GM23338 (cell line): ENCODE measurements at regions not wholly inside any gene's neighbourhood (a gene's known extent, or its start where the extent isn't known, plus 50 kb on each side); places are given as distances from the start of the nearest gene placed in this dataset.
"Not testable (repeated sequence)": the region's sequence is repeated elsewhere in the genome, so short reads cannot be mapped to it uniquely, and the experiment has no call there.

Experiments
- ATAC-seq: fragments of 200-7000 bp; cut with Tn5 transposase; 3 replicates; pipeline ENCODE4 v1.9.1; 2020
- DNase-seq: peaks from one replicate; pipeline ENCODE4 v3.0.0-alpha.2; 2015; ENCODE audit warnings: low spot score
- H2AFZ ChIP-seq: fragments of 200-600 bp; sonication (generic); 2 replicates; pipeline ENCODE4 v1.8.0; 2016; ENCODE audit warnings: antibody characterized with exemption, mild to moderate bottlenecking, moderate library complexity
- H3F3A ChIP-seq: fragments of 200-600 bp; sonication (generic); replicated peaks from 2 replicates; pipeline ENCODE4 v1.8.0; 2017; ENCODE audit warnings: antibody characterized with exemption, mixed run types, low read depth
- H3K27ac ChIP-seq: fragments of 200-600 bp; sonication (generic); 2 replicates; pipeline ENCODE4 v1.6.1; 2016; ENCODE audit warnings: low read depth
- H3K27me3 ChIP-seq: fragments of 200-600 bp; sonication (generic); 2 replicates; pipeline ENCODE4 v1.8.0; 2016; ENCODE audit warnings: mild to moderate bottlenecking, mixed run types, moderate library complexity; ENCODE audit not compliant: insufficient read depth
- H3K36me3 ChIP-seq: fragments of 200-600 bp; sonication (generic); 2 replicates; pipeline ENCODE4 v1.8.0; 2016; ENCODE audit warnings: mild to moderate bottlenecking; ENCODE audit not compliant: insufficient read depth
- H3K4me1 ChIP-seq: fragments of 200-600 bp; sonication (generic); 2 replicates; pipeline ENCODE4 v1.8.0; 2016; ENCODE audit warnings: mild to moderate bottlenecking, moderate library complexity; ENCODE audit not compliant: insufficient read depth
- H3K4me2 ChIP-seq: fragments of 200-600 bp; sonication (generic); 2 replicates; pipeline ENCODE4 v1.7.1; 2017; ENCODE audit warnings: mixed run types
- H3K4me3 ChIP-seq: fragments of 200-600 bp; sonication (generic); 2 replicates; pipeline ENCODE4 v1.6.1; 2016; ENCODE audit warnings: mixed run types
- H3K79me2 ChIP-seq: fragments of 200-600 bp; sonication (generic); replicated peaks from 2 replicates; pipeline ENCODE4 v1.8.0; 2017; ENCODE audit warnings: mild to moderate bottlenecking; ENCODE audit not compliant: insufficient read depth
- H3K9me2 ChIP-seq: fragments of 200-600 bp; sonication (generic); 2 replicates; pipeline ENCODE4 v1.8.0; 2017; ENCODE audit not compliant: insufficient read depth
- H4K20me1 ChIP-seq: fragments of 200-600 bp; sonication (generic); replicated peaks from 2 replicates; pipeline ENCODE4 v1.8.0; 2017; ENCODE audit warnings: mild to moderate bottlenecking; ENCODE audit not compliant: insufficient read depth
- H3K27ac Mint-ChIP-seq: 2 replicates; pipeline ENCODE4 v1.8.0; 2020; ENCODE audit warnings: inconsistent platforms, mild to moderate bottlenecking, moderate library complexity, mixed read lengths
- H3K27me3 Mint-ChIP-seq: 3 replicates; pipeline ENCODE4 v1.8.0; 2022; ENCODE audit warnings: low read depth, mild to moderate bottlenecking, moderate library complexity, mixed read lengths, inconsistent platforms; ENCODE audit not compliant: insufficient read depth, poor library complexity
- H3K36me3 Mint-ChIP-seq: 3 replicates; pipeline ENCODE4 v1.8.0; 2021; ENCODE audit warnings: low read depth, mild to moderate bottlenecking, inconsistent platforms, moderate library complexity, mixed read lengths
- H3K4me1 Mint-ChIP-seq: 3 replicates; pipeline ENCODE4 v1.8.0; 2020; ENCODE audit warnings: mild to moderate bottlenecking, inconsistent platforms, mixed read lengths
- H3K4me3 Mint-ChIP-seq: 3 replicates; pipeline ENCODE4 v1.8.0; 2021; ENCODE audit warnings: moderate library complexity, mild to moderate bottlenecking, inconsistent platforms, mixed read lengths
- H3K9me3 Mint-ChIP-seq: 3 replicates; pipeline ENCODE4 v1.8.0; 2020; ENCODE audit warnings: moderate library complexity, mild to moderate bottlenecking, inconsistent platforms, mixed read lengths
- CREB1 ChIP-seq: fragments of 250-450 bp; sonication (Bioruptor Pico); IDR thresholded peaks from 2 replicates; pipeline ENCODE4 v1.5.0; 2020; ENCODE audit warnings: low read depth, mild to moderate bottlenecking, moderate library complexity
- EZH2phosphoT487 ChIP-seq: fragments of 200-600 bp; sonication (generic); IDR thresholded peaks from one replicate; pipeline ENCODE4 v1.8.1; 2018; ENCODE audit warnings: antibody characterized with exemption; ENCODE audit not compliant: unreplicated experiment
- JUNB ChIP-seq: IDR thresholded peaks from one replicate; pipeline ENCODE4 v1.6.1; 2016; ENCODE audit warnings: antibody characterized with exemption; ENCODE audit not compliant: unreplicated experiment
- POLR2AphosphoS5 ChIP-seq: IDR thresholded peaks from 2 replicates; pipeline ENCODE4 v1.6.1; 2016; ENCODE audit warnings: antibody characterized with exemption, low read depth
- ZNF114 ChIP-seq: fragments of 250-450 bp; sonication (Bioruptor Pico); IDR thresholded peaks from 2 replicates; pipeline ENCODE4 v1.5.0; 2020; ENCODE audit warnings: mild to moderate bottlenecking, moderate library complexity
- TF ChIP-seq, protein P1 (sequence below): IDR thresholded peaks from 2 replicates; pipeline ENCODE4 v1.6.1; 2016; ENCODE audit warnings: antibody characterized with exemption
- TF ChIP-seq, protein P2 (sequence below), 2 experiments: fragments of 200-600 bp in 1 of 2; sonication (generic) in 1 of 2; conservative IDR thresholded peaks; 2 replicates each; pipeline versions ENCODE4 v1.5.1 to v1.6.1; 2016 to 2017; ENCODE audit warnings: antibody characterized with exemption in 2 of 2, low read depth in 2 of 2, mild to moderate bottlenecking in 2 of 2, moderate library complexity in 1 of 2
- TF ChIP-seq, protein P3 (sequence below): IDR thresholded peaks from one replicate; pipeline ENCODE4 v1.6.1; 2018; ENCODE audit warnings: antibody characterized with exemption; ENCODE audit not compliant: unreplicated experiment

DNA sequence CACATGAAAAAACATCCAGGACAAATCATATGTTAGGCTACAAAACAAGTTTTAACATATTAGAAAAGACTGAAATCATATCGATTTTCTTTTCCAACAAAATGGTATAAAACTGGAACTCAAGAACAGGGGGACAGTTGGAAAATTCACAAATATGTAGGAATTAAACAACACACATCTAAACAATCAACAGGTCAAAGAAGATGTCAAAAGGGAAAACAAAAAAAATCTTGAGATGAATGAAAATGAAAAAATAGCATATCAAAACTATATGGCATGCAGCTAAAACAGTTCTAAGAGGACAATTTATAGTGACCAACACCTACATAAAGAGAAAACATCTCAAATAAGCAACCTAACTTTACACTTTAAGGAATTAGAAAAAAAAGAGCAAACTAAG, 585.3 kb downstream of the UQCRFS1 start (continued):
- TF ChIP-seq, protein P1, sequence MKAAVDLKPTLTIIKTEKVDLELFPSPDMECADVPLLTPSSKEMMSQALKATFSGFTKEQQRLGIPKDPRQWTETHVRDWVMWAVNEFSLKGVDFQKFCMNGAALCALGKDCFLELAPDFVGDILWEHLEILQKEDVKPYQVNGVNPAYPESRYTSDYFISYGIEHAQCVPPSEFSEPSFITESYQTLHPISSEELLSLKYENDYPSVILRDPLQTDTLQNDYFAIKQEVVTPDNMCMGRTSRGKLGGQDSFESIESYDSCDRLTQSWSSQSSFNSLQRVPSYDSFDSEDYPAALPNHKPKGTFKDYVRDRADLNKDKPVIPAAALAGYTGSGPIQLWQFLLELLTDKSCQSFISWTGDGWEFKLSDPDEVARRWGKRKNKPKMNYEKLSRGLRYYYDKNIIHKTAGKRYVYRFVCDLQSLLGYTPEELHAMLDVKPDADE = no peak
- TF ChIP-seq, protein P2, sequence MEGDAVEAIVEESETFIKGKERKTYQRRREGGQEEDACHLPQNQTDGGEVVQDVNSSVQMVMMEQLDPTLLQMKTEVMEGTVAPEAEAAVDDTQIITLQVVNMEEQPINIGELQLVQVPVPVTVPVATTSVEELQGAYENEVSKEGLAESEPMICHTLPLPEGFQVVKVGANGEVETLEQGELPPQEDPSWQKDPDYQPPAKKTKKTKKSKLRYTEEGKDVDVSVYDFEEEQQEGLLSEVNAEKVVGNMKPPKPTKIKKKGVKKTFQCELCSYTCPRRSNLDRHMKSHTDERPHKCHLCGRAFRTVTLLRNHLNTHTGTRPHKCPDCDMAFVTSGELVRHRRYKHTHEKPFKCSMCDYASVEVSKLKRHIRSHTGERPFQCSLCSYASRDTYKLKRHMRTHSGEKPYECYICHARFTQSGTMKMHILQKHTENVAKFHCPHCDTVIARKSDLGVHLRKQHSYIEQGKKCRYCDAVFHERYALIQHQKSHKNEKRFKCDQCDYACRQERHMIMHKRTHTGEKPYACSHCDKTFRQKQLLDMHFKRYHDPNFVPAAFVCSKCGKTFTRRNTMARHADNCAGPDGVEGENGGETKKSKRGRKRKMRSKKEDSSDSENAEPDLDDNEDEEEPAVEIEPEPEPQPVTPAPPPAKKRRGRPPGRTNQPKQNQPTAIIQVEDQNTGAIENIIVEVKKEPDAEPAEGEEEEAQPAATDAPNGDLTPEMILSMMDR (conservative IDR thresholded peaks at IDR 0.05; ENCODE audit: low read depth in 2 of 2) = no peak
- TF ChIP-seq EZH2phosphoT487 = no peak
- no peak for TF ChIP-seq POLR2AphosphoS5
- TF ChIP-seq JUNB = no peak
- TF ChIP-seq CREB1 = no peak
- no peak for TF ChIP-seq ZNF114

DNA sequence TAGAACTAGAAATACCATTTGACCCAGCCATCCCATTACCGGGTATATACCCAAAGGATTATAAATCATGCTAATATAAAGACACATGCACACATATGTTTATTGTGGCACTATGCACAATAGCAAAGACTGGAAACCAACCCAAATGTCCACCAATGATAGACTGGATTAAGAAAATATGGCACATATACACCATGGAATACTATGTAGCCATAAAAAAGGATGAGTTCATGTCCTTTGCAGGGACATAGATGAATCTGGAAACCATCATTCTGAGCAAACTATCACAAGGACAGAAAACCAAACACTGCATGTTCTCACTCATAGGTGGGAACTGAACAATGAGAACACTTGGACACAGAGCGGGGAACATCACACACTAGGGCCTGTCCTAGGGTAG, 586.5 kb downstream of the UQCRFS1 start:
- not testable (repeated sequence) for DNase-seq, H3F3A ChIP-seq, H3K27ac Mint-ChIP-seq, H3K4me1 ChIP-seq, H3K4me3 Mint-ChIP-seq, H3K36me3 ChIP-seq, H3K79me2 ChIP-seq, H3K4me1 Mint-ChIP-seq, H4K20me1 ChIP-seq, H3K9me2 ChIP-seq, H3K4me3 ChIP-seq, H3K27me3 Mint-ChIP-seq, H3K27ac ChIP-seq, H3K4me2 ChIP-seq, H3K27me3 ChIP-seq, H2AFZ ChIP-seq, ATAC-seq
- Mint-ChIP-seq H3K36me3 (peaks cover 20% of the 10 kb centered on the region; the same call in 2 of the 3 replicates), H3K9me3 (peaks cover 24% of the 10 kb centered on the region)

DNA sequence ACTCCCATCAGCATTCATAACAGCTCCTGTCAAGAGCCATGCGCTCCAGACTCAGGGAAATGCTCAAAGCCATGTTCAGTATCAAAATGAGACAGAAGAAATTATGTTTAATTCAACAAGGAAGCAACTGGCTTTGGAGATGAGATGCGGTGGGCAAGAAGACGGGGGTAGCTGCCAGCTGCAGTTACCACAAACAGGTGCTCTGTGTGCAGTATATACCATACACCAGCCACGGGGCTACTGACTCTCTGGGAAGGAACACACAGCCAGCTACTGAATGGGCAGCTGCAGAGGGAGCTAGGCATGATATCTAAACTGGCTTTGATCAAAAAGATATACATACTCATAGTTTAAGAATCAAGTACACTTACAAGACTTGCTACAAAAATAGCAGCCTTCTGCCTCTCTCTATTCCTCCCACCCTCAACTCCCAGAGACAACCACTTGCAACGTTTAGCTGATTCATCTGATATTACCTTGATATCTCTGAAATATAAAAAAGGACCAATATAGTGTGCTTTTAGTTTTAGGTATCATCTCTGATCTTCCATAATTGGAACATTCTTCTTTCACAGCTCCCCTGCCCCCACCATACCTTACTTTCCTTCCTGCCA, 593.0 kb downstream of the UQCRFS1 start:
- Histone ChIP-seq H3K4me1 (no peaks in the 10 kb centered on the region), H3K4me2 (no peak overlapping the region), H3K9me2 (no peaks in the 10 kb centered on the region), H2AFZ (no peak overlapping the region), H3K36me3 (no peaks in the 10 kb centered on the region), H3K27me3 (no peaks in the 10 kb centered on the region), H3F3A (no peaks in the 10 kb centered on the region), H3K4me3 (no peak overlapping the region), H3K79me2 (no peaks in the 10 kb centered on the region), H4K20me1 (no peaks in the 10 kb centered on the region), H3K27ac (no peak overlapping the region)
- Mint-ChIP-seq H3K9me3 (peaks cover 15% of the 10 kb centered on the region), H3K4me3 (no peak overlapping the region), H3K4me1 (no peaks in the 10 kb centered on the region), H3K27ac (no peak overlapping the region), H3K36me3 (peaks cover 18% of the 10 kb centered on the region), H3K27me3 (peaks cover 2% of the 10 kb centered on the region)
- DNase-seq = no peak
- ATAC-seq = no peak
- TF ChIP-seq, protein P3, sequence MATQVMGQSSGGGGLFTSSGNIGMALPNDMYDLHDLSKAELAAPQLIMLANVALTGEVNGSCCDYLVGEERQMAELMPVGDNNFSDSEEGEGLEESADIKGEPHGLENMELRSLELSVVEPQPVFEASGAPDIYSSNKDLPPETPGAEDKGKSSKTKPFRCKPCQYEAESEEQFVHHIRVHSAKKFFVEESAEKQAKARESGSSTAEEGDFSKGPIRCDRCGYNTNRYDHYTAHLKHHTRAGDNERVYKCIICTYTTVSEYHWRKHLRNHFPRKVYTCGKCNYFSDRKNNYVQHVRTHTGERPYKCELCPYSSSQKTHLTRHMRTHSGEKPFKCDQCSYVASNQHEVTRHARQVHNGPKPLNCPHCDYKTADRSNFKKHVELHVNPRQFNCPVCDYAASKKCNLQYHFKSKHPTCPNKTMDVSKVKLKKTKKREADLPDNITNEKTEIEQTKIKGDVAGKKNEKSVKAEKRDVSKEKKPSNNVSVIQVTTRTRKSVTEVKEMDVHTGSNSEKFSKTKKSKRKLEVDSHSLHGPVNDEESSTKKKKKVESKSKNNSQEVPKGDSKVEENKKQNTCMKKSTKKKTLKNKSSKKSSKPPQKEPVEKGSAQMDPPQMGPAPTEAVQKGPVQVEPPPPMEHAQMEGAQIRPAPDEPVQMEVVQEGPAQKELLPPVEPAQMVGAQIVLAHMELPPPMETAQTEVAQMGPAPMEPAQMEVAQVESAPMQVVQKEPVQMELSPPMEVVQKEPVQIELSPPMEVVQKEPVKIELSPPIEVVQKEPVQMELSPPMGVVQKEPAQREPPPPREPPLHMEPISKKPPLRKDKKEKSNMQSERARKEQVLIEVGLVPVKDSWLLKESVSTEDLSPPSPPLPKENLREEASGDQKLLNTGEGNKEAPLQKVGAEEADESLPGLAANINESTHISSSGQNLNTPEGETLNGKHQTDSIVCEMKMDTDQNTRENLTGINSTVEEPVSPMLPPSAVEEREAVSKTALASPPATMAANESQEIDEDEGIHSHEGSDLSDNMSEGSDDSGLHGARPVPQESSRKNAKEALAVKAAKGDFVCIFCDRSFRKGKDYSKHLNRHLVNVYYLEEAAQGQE = no peak
